HEK293T (cell line): ENCODE measurements at regions not wholly inside any gene's neighbourhood (a gene's known extent, or its start where the extent isn't known, plus 50 kb on each side); places are given as distances from the start of the nearest gene placed in this dataset.

Source experiments
- CTCF ChIA-PET: fragments of 350-600 bp; formaldehyde crosslinking; extraction: SDS; loops from one replicate; lab custom pipeline; 2021; ENCODE audit warnings: antibody characterized with exemption, inconsistent platforms; lab: Yijun Ruan, JAX
- POLR2A ChIA-PET: fragments of 350-600 bp; formaldehyde crosslinking; extraction: SDS; loops from one replicate; lab custom pipeline; 2020; ENCODE audit warnings: antibody characterized with exemption, inconsistent platforms; lab: Yijun Ruan, JAX
- DNase-seq: peaks from one replicate; pipeline ENCODE4 v3.0.0; 2012; ENCODE audit warnings: mixed read lengths; ENCODE audit errors: extremely low spot score
- ARNT ChIP-seq: fragments of 450-650 bp; IDR thresholded peaks from 2 replicates; pipeline ENCODE4 v1.6.1; 2017; ENCODE audit warnings: mild to moderate bottlenecking
- BHLHE40 ChIP-seq: fragments of 450-650 bp; IDR thresholded peaks from 2 replicates; pipeline ENCODE4 v1.6.1; 2016; ENCODE audit warnings: mild to moderate bottlenecking, moderate library complexity, borderline replicate concordance
- CTBP1 ChIP-seq: fragments of 450-650 bp; IDR thresholded peaks from 2 replicates; pipeline ENCODE4 v1.6.1; 2016; ENCODE audit warnings: borderline replicate concordance
- ELF4 ChIP-seq: fragments of 450-650 bp; IDR thresholded peaks from 2 replicates; pipeline ENCODE4 v1.6.1; 2017; ENCODE audit warnings: antibody characterized with exemption
- FOXA1 ChIP-seq: fragments of 450-650 bp; IDR thresholded peaks from 2 replicates; pipeline ENCODE4 v1.6.1; 2016; ENCODE audit warnings: mild to moderate bottlenecking
- FOXK2 ChIP-seq: fragments of 450-650 bp; IDR thresholded peaks from 2 replicates; pipeline ENCODE4 v1.6.1; 2016; ENCODE audit warnings: mild to moderate bottlenecking
- FOXM1 ChIP-seq: fragments of 450-650 bp; IDR thresholded peaks from 2 replicates; pipeline ENCODE4 v1.6.1; 2017; ENCODE audit warnings: mild to moderate bottlenecking, borderline replicate concordance
- HDGF ChIP-seq: fragments of 450-650 bp; IDR thresholded peaks from 2 replicates; pipeline ENCODE4 v1.6.1; 2017; ENCODE audit warnings: antibody characterized with exemption, borderline replicate concordance
- L3MBTL2 ChIP-seq: fragments of 450-650 bp; conservative IDR thresholded peaks from 2 replicates; pipeline ENCODE4 v1.6.1; 2016; ENCODE audit warnings: mild to moderate bottlenecking
- LEF1 ChIP-seq: fragments of 450-650 bp; IDR thresholded peaks from 2 replicates; pipeline ENCODE4 v1.6.1; 2017; ENCODE audit warnings: mild to moderate bottlenecking, borderline replicate concordance
- NFRKB ChIP-seq: fragments of 450-650 bp; IDR thresholded peaks from 2 replicates; pipeline ENCODE4 v1.6.1; 2016; ENCODE audit warnings: mild to moderate bottlenecking, moderate library complexity
- PKNOX1 ChIP-seq: fragments of 450-650 bp; IDR thresholded peaks from 2 replicates; pipeline ENCODE4 v1.6.1; 2016
- SP1 ChIP-seq: fragments of 450-650 bp; IDR thresholded peaks from 2 replicates; pipeline ENCODE4 v1.6.1; 2017
- SUZ12 ChIP-seq: fragments of 450-650 bp; IDR thresholded peaks from 2 replicates; pipeline ENCODE4 v1.6.1; 2016; ENCODE audit warnings: mild to moderate bottlenecking
- TARDBP ChIP-seq: fragments of 450-650 bp; IDR thresholded peaks from 2 replicates; pipeline ENCODE4 v1.6.1; 2016
- ZNF384 ChIP-seq: fragments of 450-650 bp; IDR thresholded peaks from 2 replicates; pipeline ENCODE4 v1.6.1; 2016

DNA sequence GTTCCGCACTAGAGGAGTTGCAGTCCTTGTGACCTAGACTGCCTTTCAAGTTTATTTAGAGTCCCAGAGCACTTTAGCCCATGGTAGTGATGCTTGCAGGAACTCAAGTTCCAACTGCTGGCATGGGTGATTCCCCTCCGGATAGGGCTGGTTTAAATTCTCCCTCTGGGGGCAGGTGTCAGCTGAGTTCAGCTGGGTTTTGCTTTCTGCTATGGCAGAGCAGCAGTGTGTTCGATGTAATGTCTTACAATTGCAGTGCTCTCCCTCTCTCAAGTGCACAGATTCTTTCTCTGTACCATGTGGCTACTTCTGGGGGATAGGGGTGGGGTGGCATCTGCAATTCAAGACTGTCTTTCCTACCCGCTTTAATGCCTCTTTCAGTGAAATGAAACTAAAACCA is 164.8 kb upstream of the ZIC3 start:
- no peak for DNase-seq
- POLR2A ChIA-PET = no interaction called here
- TF ChIP-seq HDGF (no peak), ARNT (no peak), FOXA1 (no peak), FOXK2 (no peak), FOXM1 (no peak), SP1 (no peak), SUZ12 (no peak), ZNF384 (no peak), ELF4 (no peak), NFRKB (no peak), CTBP1 (no peak)
- CTCF ChIA-PET = no interaction called here

DNA sequence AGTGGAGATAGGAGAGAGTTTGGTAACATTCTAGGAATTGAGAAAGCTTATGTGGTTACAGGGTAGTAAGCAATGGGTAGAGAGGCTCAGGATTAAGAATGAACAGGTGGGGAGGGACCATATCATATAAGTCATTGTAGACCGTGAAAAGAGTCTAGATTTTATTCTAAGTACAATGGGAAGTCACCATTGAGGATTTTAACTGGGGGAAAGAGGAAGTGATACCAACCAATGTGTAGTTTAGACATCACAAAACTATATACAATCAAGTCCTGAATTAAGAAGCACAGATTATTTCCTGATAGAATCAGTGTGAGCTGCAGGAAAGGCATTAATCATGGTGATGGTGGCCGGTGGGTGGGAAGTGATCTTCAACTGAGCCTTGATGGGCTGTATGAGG is 178.3 kb upstream of the ZIC3 start:
- POLR2A ChIA-PET = no interaction called here
- DNase-seq = no peak
- CTCF ChIA-PET = no interaction called here
- TF ChIP-seq SP1 = no peak
- TF ChIP-seq FOXK2 = no peak

DNA sequence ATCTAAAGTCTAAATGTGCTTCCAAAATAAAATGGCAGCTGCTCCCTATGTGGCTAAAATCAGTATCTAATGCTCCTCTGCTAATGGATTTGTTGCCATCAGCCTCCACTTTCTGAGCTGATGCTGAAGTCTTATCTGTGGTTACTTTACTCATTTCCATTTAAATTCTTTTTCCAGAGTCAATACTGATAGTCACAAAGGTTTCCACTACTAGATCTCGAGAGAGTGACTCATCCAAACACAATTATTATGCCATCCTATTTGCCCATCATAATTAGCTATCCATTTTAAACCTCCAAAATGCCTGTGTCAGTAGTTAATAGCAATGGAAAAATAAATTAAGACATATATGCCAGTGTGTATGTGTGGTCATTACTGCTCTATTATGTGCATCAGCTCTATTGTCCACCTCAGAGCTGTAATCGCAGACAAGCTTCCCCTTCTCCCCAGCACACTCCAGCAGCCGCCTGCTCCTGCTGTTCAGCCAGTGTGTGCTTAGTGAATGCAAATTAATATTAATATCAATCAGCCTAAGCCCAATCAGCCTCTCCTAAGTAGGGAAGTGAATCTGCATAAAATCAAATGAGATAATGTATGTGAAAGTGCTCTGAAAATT is 199.8 kb upstream of the ZIC3 start:
- DNase-seq = no peak
- CTCF ChIA-PET = no interaction called here
- TF ChIP-seq FOXK2 (no peak), L3MBTL2 (no peak), SP1 (no peak), FOXM1 (no peak), HDGF (no peak), BHLHE40 (no peak), ELF4 (no peak), PKNOX1 (no peak), ARNT (no peak), ZNF384 (no peak), CTBP1 (no peak), LEF1 (no peak), SUZ12 (no peak), FOXA1 (no peak), NFRKB (no peak), TARDBP (no peak)
- POLR2A ChIA-PET = no interaction called here

DNA sequence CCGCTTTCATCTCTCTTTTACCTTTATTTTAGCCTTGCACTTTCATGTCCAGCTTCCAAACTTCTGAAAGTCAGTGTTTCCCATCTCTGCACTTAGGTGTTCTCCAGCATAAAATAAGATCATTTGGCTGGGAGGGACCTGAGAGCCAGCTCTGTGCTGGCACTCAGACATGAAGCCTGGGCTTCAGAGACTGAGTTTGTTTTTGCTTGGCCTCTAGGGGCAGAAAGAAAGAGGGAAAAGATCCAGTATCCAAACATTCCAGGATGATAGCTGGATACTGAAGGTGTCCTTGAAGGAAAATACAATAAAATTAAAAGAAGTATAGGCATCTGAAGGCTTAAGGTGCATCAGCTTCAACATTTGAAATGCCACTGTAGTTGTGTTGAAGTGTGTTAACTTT is 202.4 kb upstream of the ZIC3 start:
- TF ChIP-seq FOXM1 = no peak
- TF ChIP-seq CTBP1 = no peak
- TF ChIP-seq SP1 = no peak
- TF ChIP-seq HDGF = no peak
- no peak for TF ChIP-seq NFRKB
- TF ChIP-seq FOXK2 = no peak
- no peak for TF ChIP-seq FOXA1
- TF ChIP-seq SUZ12 = no peak
- TF ChIP-seq ZNF384 = no peak
- no peak for TF ChIP-seq ARNT
- no peak for TF ChIP-seq LEF1
- no peak for TF ChIP-seq L3MBTL2
- TF ChIP-seq BHLHE40 = no peak
- no peak for TF ChIP-seq PKNOX1
- no peak for TF ChIP-seq TARDBP
- TF ChIP-seq ELF4 = no peak
- no peak for DNase-seq
- POLR2A ChIA-PET = no interaction called here
- CTCF ChIA-PET = interaction anchor here (0.6 kb wide), 1 partner anchor 44 kb away, joined by 3 read pairs; no protein-coding TSS in a partner anchor

DNA sequence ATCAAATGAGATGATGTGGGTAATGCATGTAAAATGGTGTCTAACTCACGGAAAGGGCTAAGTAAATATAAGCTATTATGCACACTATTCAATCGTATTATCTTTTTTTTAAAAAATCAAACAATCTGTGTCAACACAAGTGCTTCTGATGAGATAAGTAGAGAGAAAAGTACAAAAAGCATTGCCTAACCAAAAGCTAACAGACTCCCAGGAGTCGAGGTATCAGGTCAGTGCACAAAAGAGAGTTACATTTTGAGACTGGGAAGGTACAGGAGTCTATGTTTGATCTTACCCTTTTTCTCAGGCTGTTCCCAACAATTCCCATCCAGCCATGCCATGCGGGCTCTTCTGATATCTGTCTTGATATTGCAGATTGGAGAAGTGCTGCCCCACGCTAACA is 203.3 kb upstream of the ZIC3 start:
- no peak for DNase-seq
- POLR2A ChIA-PET = no interaction called here
- CTCF ChIA-PET = interaction anchor here (0.6 kb wide), 1 partner anchor 43 kb away, joined by 3 read pairs; no protein-coding TSS in a partner anchor
- TF ChIP-seq SUZ12 (no peak), ZNF384 (no peak), LEF1 (no peak), ELF4 (no peak), SP1 (no peak), FOXA1 (no peak), CTBP1 (no peak), L3MBTL2 (no peak), FOXM1 (no peak), FOXK2 (no peak), HDGF (no peak), ARNT (no peak), BHLHE40 (no peak)

GRCh38 chrX:137354851-137355250 is 211.1 kb upstream of the ZIC3 start:
- POLR2A ChIA-PET = no interaction called here
- DNase-seq = no peak
- TF ChIP-seq LEF1 (no peak), SP1 (no peak), FOXM1 (no peak), ZNF384 (no peak)
- CTCF ChIA-PET = no interaction called here

GRCh38 chrX:137353404-137353803 is 212.5 kb upstream of the ZIC3 start:
- no peak for DNase-seq
- TF ChIP-seq ELF4 = no peak
- no peak for TF ChIP-seq SUZ12
- POLR2A ChIA-PET = no interaction called here
- CTCF ChIA-PET = no interaction called here
